Heart right ventricle (tissue), 16 donors: ENCODE measurements at regions not wholly inside any gene's neighbourhood (a gene's known extent, or its start where the extent isn't known, plus 50 kb on each side); places are given as distances from the start of the nearest gene placed in this dataset.
A peak's percentile ranks its signal among the peaks of the same experiment; 100 is the strongest.

Experiments used
- ATAC-seq, 8 donors: fragments of 200-7000 bp; cut with Tn5 transposase; one replicate each; pipeline ENCODE4 v1.9.1; 2020; ENCODE audit warnings: mild to moderate bottlenecking in 8 of 8, moderate library complexity in 8 of 8, moderate number of reproducible peaks in 1 of 8
- DNase-seq, 2 donors: peaks; one replicate each; pipeline ENCODE4 v3.0.0-alpha.2; 2020
- H3K27ac ChIP-seq, 10 donors: fragments of 200-600 bp; sonication (generic) in 2 of 10; one replicate each; pipeline versions ENCODE4 v1.5.0 to v1.8.0; 2020 to 2022; ENCODE audit warnings: mild to moderate bottlenecking in 3 of 10
- H3K27me3 ChIP-seq, 7 donors: fragments of 200-600 bp; one replicate each; pipeline ENCODE4 v1.8.0; 2021 to 2022; ENCODE audit warnings: mild to moderate bottlenecking in 2 of 7
- H3K36me3 ChIP-seq, 9 donors: fragments of 200-600 bp; sonication (generic) in 1 of 9; one replicate each; pipeline versions ENCODE4 v1.5.0 to v1.8.0; 2020 to 2022; ENCODE audit warnings: mild to moderate bottlenecking in 2 of 9
- H3K4me1 ChIP-seq, 9 donors: fragments of 200-600 bp; sonication (generic) in 1 of 9; one replicate each; pipeline versions ENCODE4 v1.5.0 to v1.8.0; 2020 to 2022; ENCODE audit warnings: mild to moderate bottlenecking in 4 of 9
- H3K4me3 ChIP-seq, 10 donors: fragments of 200-600 bp; sonication (generic) in 2 of 10; one replicate each; pipeline versions ENCODE4 v1.5.0 to v1.8.0; 2020 to 2022; ENCODE audit warnings: mild to moderate bottlenecking in 7 of 10, moderate library complexity in 2 of 10
- H3K9me3 ChIP-seq, 11 donors: fragments of 200-600 bp in 10 of 11; sonication (generic) in 2 of 11; one replicate each; pipeline versions ENCODE4 v1.5.0 to v1.8.0; 2013 to 2022; ENCODE audit warnings: mild to moderate bottlenecking in 2 of 11, control low read depth in 1 of 11, moderate library complexity in 1 of 11
- CTCF ChIP-seq, 9 donors: fragments of 200-600 bp; sonication (generic) in 2 of 9; IDR thresholded peaks; one replicate each; pipeline versions ENCODE4 v1.5.0 to v1.8.0; 2021 to 2022; ENCODE audit warnings: antibody characterized with exemption in 9 of 9, mild to moderate bottlenecking in 5 of 9, moderate library complexity in 1 of 9
- WGBS, 2 donors: extraction: QIAGEN DNeasy Blood & Tissue Kit; methylation state at CpG; one replicate each; pipeline ENCODE4 v1.1.7; 2013; ENCODE audit warnings: inconsistent platforms in 1 of 2; 5-methylcytosine and 5-hydroxymethylcytosine counted together
- intact Hi-C, 10 donors: fragments of 100-400 bp; cut with DNase I; formaldehyde crosslinking; loops; one replicate each; pipeline versions ENCODE4 v1.11.1 to v1.14.2; 2022
- donor health status: Arrhythmogenic right ventricular cardiomyopathy.
- donor health status: ischemic (EF 13 %, LVEDD 7.1; RV severe dilation, severe dysfunction).
- donor health status: healthy with polysubstance abuse.
- donor health status: DM: no; HTN: yes; CAD: no.
- donor health status: DM: no; HTN: no; CAD: no.
- donor health status: ischemic (EF 25% LVEDD 6.9; RV normal size, moderate dysfunction).
- donor health status: ischemic (EF 25% LVEDD 5.7; RV mildly dilated, moderate dysfunction).
- donor health status: healthy.
- donor health status: DM: yes; HTN: yes; CAD: no.
- donor health status: Ischemic cardiomyopathy.
- donor health status: ischemic (EF 35%, LVEDD 5.7; RV mildly dilated, moderate dysfunction).
- donor health status: nonischemic (EF 11% LVEDD 7.7; RV severe dilation, severe dysfunction).
- donor health status: DM: yes; HTN: yes; CAD: no.
- donor health status: PGD.
- donor health status: ischemic (EF 29% LVEDD 5.4; RV normal size, mild dysfunction).
- donor health status: nonischemic (EF 23%, LVEDD 6.1; RV moderate dilation, normal function).

- TF ChIP-seq CTCF (IDR thresholded peaks at IDR 0.05) = no peak
- ATAC-seq (no peak), DNase-seq (no peak)
- H3K27me3 ChIP-seq = no peaks in the 10 kb centered on the region
- H3K9me3 ChIP-seq = peaks cover 0 to 21% (median 0%) of the 10 kb centered on the region in 11 donors
- no peaks in the 10 kb centered on the region for H3K36me3 ChIP-seq
- no peaks in the 10 kb centered on the region for H3K4me1 ChIP-seq
- no peak overlapping the region for H3K4me3 ChIP-seq
- H3K27ac ChIP-seq = no peak overlapping the region
- WGBS, 2 donors = 89 to 95% methylated on average over 2 of the region's 2 CpGs
- intact Hi-C loops = no loop called here
These were observed 158.4 kb downstream of the IPO8 start for GRCh38 chr12:30537228-30537627.

- WGBS, 2 donors = 77 to 84% methylated on average over 5 of the region's 5 CpGs
- H3K4me3 ChIP-seq = no peak overlapping the region
- no peaks in the 10 kb centered on the region for H3K9me3 ChIP-seq
- peak in 1 of 8 donors; percentile 18 for ATAC-seq
- no peaks in the 10 kb centered on the region for H3K27me3 ChIP-seq
- TF ChIP-seq CTCF (IDR thresholded peaks at IDR 0.05) = no peak
- no peak overlapping the region for H3K27ac ChIP-seq
- no peaks in the 10 kb centered on the region for H3K36me3 ChIP-seq
- no peak for DNase-seq
- intact Hi-C loops = no loop called here
- no peaks in the 10 kb centered on the region for H3K4me1 ChIP-seq
These were observed 162.0 kb downstream of the IPO8 start for GRCh38 chr12:30533558-30534265.

GRCh38 chr12:30531731-30532678, 163.7 kb downstream of the IPO8 start:
- intact Hi-C loops = no loop called here
- WGBS, 2 donors = 91 to 94% methylated on average over 8 of the region's 8 CpGs
- Histone ChIP-seq H3K4me1 (no peaks in the 10 kb centered on the region), H3K27ac (no peak overlapping the region), H3K9me3 (no peaks in the 10 kb centered on the region), H3K27me3 (no peaks in the 10 kb centered on the region), H3K36me3 (no peaks in the 10 kb centered on the region), H3K4me3 (no peak overlapping the region)
- TF ChIP-seq CTCF (IDR thresholded peaks at IDR 0.05) = no peak
- no peak for ATAC-seq
- DNase-seq = no peak

GRCh38 chr12:30529489-30530269, 166.0 kb downstream of the IPO8 start:
- ATAC-seq = no peak
- DNase-seq = no peak
- Histone ChIP-seq H3K4me3 (no peak overlapping the region), H3K36me3 (no peaks in the 10 kb centered on the region), H3K4me1 (no peaks in the 10 kb centered on the region), H3K9me3 (no peaks in the 10 kb centered on the region), H3K27me3 (no peaks in the 10 kb centered on the region), H3K27ac (no peak overlapping the region)
- no peak for TF ChIP-seq CTCF (IDR thresholded peaks at IDR 0.05)
- intact Hi-C loops = no loop called here
- 78 to 87% methylated on average over 4 of the region's 4 CpGs for WGBS, 2 donors
